GM19351 (cell line): ENCODE measurements at regions not wholly inside any gene's neighbourhood (a gene's known extent, or its start where the extent isn't known, plus 50 kb on each side); places are given as distances from the start of the nearest gene placed in this dataset.

ENCODE experiments used
- ATAC-seq: cut with Tn5 transposase; IDR thresholded peaks from one replicate; pipeline ENCODE4 v1.9.1; 2021; ENCODE audit warnings: mild to moderate bottlenecking, moderate library complexity; ENCODE audit not compliant: unreplicated experiment

GRCh38 chr14:85788470-85789233 is 258.7 kb downstream of the FLRT2 start:
- no peak for ATAC-seq

- no peak for ATAC-seq
Observed at GRCh38 chr14:85766295-85766694, 236.4 kb downstream of the FLRT2 start.

- ATAC-seq: no peak
Observed at GRCh38 chr14:85764822-85765221, 234.9 kb downstream of the FLRT2 start.

- ATAC-seq: no peak
Observed at GRCh38 chr14:85762526-85762925, 232.6 kb downstream of the FLRT2 start.

- no peak for ATAC-seq
Observed at GRCh38 chr14:85752175-85752574, 222.2 kb downstream of the FLRT2 start.

- no peak for ATAC-seq
Observed at GRCh38 chr14:85744573-85744972, 214.6 kb downstream of the FLRT2 start.

GRCh38 chr14:85732031-85732430 is 202.1 kb downstream of the FLRT2 start:
- ATAC-seq: no peak

GRCh38 chr14:85731186-85731585 is 201.2 kb downstream of the FLRT2 start:
- ATAC-seq: no peak

GRCh38 chr14:85728476-85729065 is 198.6 kb downstream of the FLRT2 start:
- no peak for ATAC-seq

- ATAC-seq: no peak
Observed at GRCh38 chr14:85714069-85714468, 184.1 kb downstream of the FLRT2 start.

GRCh38 chr14:85711620-85712019 is 181.7 kb downstream of the FLRT2 start:
- ATAC-seq: no peak
